H1 (cell line): ENCODE measurements at regions not wholly inside any gene's neighbourhood (a gene's known extent, or its start where the extent isn't known, plus 50 kb on each side); places are given as distances from the start of the nearest gene placed in this dataset.

Experiments used
- CTCF ChIA-PET: fragments of 300-600 bp; sonication (Branson Sonifier 250); formaldehyde crosslinking; loops from one replicate; lab custom pipeline; 2021; ENCODE audit not compliant: partially characterized antibody; lab: Charles Lee
- POLR2A ChIA-PET: fragments of 300-600 bp; sonication (Branson Sonifier 250); formaldehyde crosslinking; loops from one replicate; lab custom pipeline; 2021; ENCODE audit warnings: inconsistent platforms; ENCODE audit not compliant: partially characterized antibody; lab: Charles Lee
- DNase-seq, 2 experiments: peaks; one replicate each; pipeline versions ENCODE4 v3.0.0 to v3.0.0-alpha.2; 2010 to 2022; ENCODE audit warnings: low spot score in 2 of 2, low read depth in 1 of 2, mixed read lengths in 1 of 2
- FAIRE-seq: peaks from 2 replicates; lab custom pipeline; 2011; peaks lifted over from hg19 to GRCh38; lab: Jason Lieb, UNC
- H2AFZ ChIP-seq: 2 replicates; pipeline ENCODE4 v1.8.1; 2012; ENCODE audit warnings: low read length, inconsistent platforms
- H2AK5ac ChIP-seq: 2 replicates; pipeline ENCODE4 v1.6.1; 2013; ENCODE audit warnings: low read depth, low read length
- H2BK120ac ChIP-seq: replicated peaks from 2 replicates; pipeline ENCODE3; 2013; ENCODE audit warnings: low read depth, low read length, inconsistent platforms
- H2BK12ac ChIP-seq: 2 replicates; pipeline ENCODE4 v1.6.1; 2013; ENCODE audit warnings: low read depth, low read length
- H2BK15ac ChIP-seq: 2 replicates; pipeline ENCODE4 v1.6.1; 2013; ENCODE audit warnings: low read length
- H2BK20ac ChIP-seq: 2 replicates; pipeline ENCODE4 v1.6.1; 2013; ENCODE audit warnings: low read length
- H2BK5ac ChIP-seq: 2 replicates; pipeline ENCODE4 v1.6.1; 2013; ENCODE audit warnings: low read depth, low read length
- H3K14ac ChIP-seq: 2 replicates; pipeline ENCODE4 v1.6.1; 2013; ENCODE audit warnings: inconsistent platforms; ENCODE audit not compliant: insufficient read length
- H3K18ac ChIP-seq: 2 replicates; pipeline ENCODE4 v1.6.1; 2013; ENCODE audit warnings: low read length; ENCODE audit errors: extremely low read depth
- H3K23ac ChIP-seq: 2 replicates; pipeline ENCODE4 v1.6.1; 2013; ENCODE audit warnings: inconsistent platforms; ENCODE audit not compliant: insufficient read length
- H3K23me2 ChIP-seq: 2 replicates; pipeline ENCODE4 v1.6.1; 2013; ENCODE audit warnings: low read depth, low read length
- H3K27ac ChIP-seq: 2 replicates; pipeline ENCODE4 v1.6.1; 2011; ENCODE audit warnings: low read depth, low read length, inconsistent platforms
- H3K27me3 ChIP-seq, 4 experiments: replicated peaks in 1 of 4; 1 replicate in 1 of 4; 2 replicates in 3 of 4; pipeline versions ENCODE4 v1.6.1 to v1.8.1; 2011 to 2013; ENCODE audit warnings: low read length in 3 of 4, mild to moderate bottlenecking in 3 of 4, inconsistent platforms in 2 of 4, mixed read lengths in 2 of 4, moderate library complexity in 1 of 4; ENCODE audit not compliant: control insufficient read depth in 3 of 4, insufficient read depth in 3 of 4; ENCODE audit errors: extremely low read depth in 1 of 4
- H3K36me3 ChIP-seq, 4 experiments: 2 replicates each; pipeline versions ENCODE4 v1.6.1 to v1.8.1; 2011 to 2013; ENCODE audit warnings: mild to moderate bottlenecking in 4 of 4, low read length in 3 of 4, moderate library complexity in 2 of 4, control low read depth in 1 of 4, inconsistent platforms in 1 of 4; ENCODE audit not compliant: insufficient read depth in 4 of 4, control insufficient read depth in 2 of 4
- H3K4ac ChIP-seq: replicated peaks from 2 replicates; pipeline ENCODE3; 2013; ENCODE audit warnings: low read length, low read depth, mixed read lengths, inconsistent platforms; ENCODE audit not compliant: insufficient read length
- H3K4me1 ChIP-seq, 4 experiments: replicated peaks in 1 of 4; 1 replicate in 1 of 4; 2 replicates in 3 of 4; pipeline versions ENCODE4 v1.6.1 to v1.8.1; 2011 to 2013; ENCODE audit warnings: low read length in 3 of 4, inconsistent platforms in 2 of 4, mixed read lengths in 1 of 4; ENCODE audit not compliant: insufficient read depth in 4 of 4, control insufficient read depth in 3 of 4
- H3K4me2 ChIP-seq, 2 experiments: 2 replicates each; pipeline versions ENCODE4 v1.6.1 to v1.8.1; 2011 to 2013; ENCODE audit warnings: low read depth in 2 of 2, low read length in 2 of 2, control low read depth in 1 of 2, inconsistent platforms in 1 of 2, mild to moderate bottlenecking in 1 of 2; ENCODE audit not compliant: insufficient read depth in 1 of 2
- H3K4me3 ChIP-seq, 4 experiments: fragments of 200-600, 300-600 bp in 1 of 4; sonication (generic), shearing (Covaris generic), sonication (Bioruptor Twin) in 1 of 4; 2 replicates each; pipeline versions ENCODE4 v1.5.1 to v1.8.1; 2011 to 2016; ENCODE audit warnings: low read length in 4 of 4, low read depth in 3 of 4, control low read depth in 2 of 4, inconsistent platforms in 2 of 4, mild to moderate bottlenecking in 2 of 4, mixed read lengths in 1 of 4, moderate library complexity in 1 of 4; ENCODE audit not compliant: insufficient read depth in 2 of 4; ENCODE audit errors: extremely low read depth in 1 of 4
- H3K56ac ChIP-seq: replicated peaks from 2 replicates; pipeline ENCODE3; 2013; ENCODE audit warnings: low read depth, mild to moderate bottlenecking, mixed read lengths, low read length, inconsistent platforms; ENCODE audit not compliant: insufficient read length
- H3K79me1 ChIP-seq: 2 replicates; pipeline ENCODE4 v1.6.1; 2013; ENCODE audit warnings: low read depth, low read length, control low read depth
- H3K79me2 ChIP-seq, 2 experiments: 2 replicates each; pipeline versions ENCODE4 v1.6.1 to v1.8.1; 2012 to 2013; ENCODE audit warnings: low read length in 2 of 2, mild to moderate bottlenecking in 2 of 2, inconsistent platforms in 1 of 2; ENCODE audit not compliant: insufficient read depth in 2 of 2, control insufficient read depth in 1 of 2
- H3K9ac ChIP-seq, 4 experiments: replicated peaks in 1 of 4; 1 replicate in 1 of 4; 2 replicates in 3 of 4; pipeline versions ENCODE4 v1.6.1 to v1.8.1; 2011 to 2013; ENCODE audit warnings: low read depth in 3 of 4, low read length in 3 of 4, control low read depth in 2 of 4, mild to moderate bottlenecking in 2 of 4, moderate library complexity in 2 of 4, inconsistent platforms in 1 of 4; ENCODE audit errors: extremely low read depth in 1 of 4
- H3K9me3 ChIP-seq, 2 experiments: 2 replicates each; pipeline versions ENCODE4 v1.6.1 to v1.8.1; 2012 to 2013; ENCODE audit warnings: mild to moderate bottlenecking in 2 of 2, moderate library complexity in 2 of 2, control low read depth in 1 of 2, inconsistent platforms in 1 of 2, low read depth in 1 of 2, low read length in 1 of 2, mixed read lengths in 1 of 2; ENCODE audit not compliant: insufficient read depth in 2 of 2
- H4K20me1 ChIP-seq, 2 experiments: replicated peaks in 1 of 2; 2 replicates each; pipeline versions ENCODE3 to v1.8.1; 2011 to 2013; ENCODE audit warnings: inconsistent platforms in 2 of 2, low read length in 2 of 2, mild to moderate bottlenecking in 1 of 2; ENCODE audit not compliant: insufficient read depth in 2 of 2, control insufficient read depth in 1 of 2
- H4K5ac ChIP-seq: 2 replicates; pipeline ENCODE4 v1.6.1; 2013; ENCODE audit warnings: low read length, low read depth, mixed read lengths, inconsistent platforms; ENCODE audit not compliant: insufficient read length
- H4K8ac ChIP-seq: 2 replicates; pipeline ENCODE4 v1.8.0; 2013; ENCODE audit warnings: mild to moderate bottlenecking, moderate library complexity, low read length, inconsistent platforms; ENCODE audit not compliant: insufficient read depth; ENCODE audit errors: extremely low read depth
- H4K91ac ChIP-seq: replicated peaks from 2 replicates; pipeline ENCODE3; 2013; ENCODE audit warnings: low read length, mixed read lengths, inconsistent platforms; ENCODE audit not compliant: insufficient read length
- ASH2L ChIP-seq: fragments of 200-600, 300-600 bp; sonication (generic); IDR thresholded peaks from one replicate; pipeline ENCODE4 v1.7.1; 2017; ENCODE audit warnings: low read length
- CBX5 ChIP-seq: fragments of 300-800, 300-1000 bp; sonication (generic); IDR thresholded peaks from 2 replicates; pipeline ENCODE4 v1.7.1; 2016; ENCODE audit warnings: antibody characterized with exemption, low read length, low read depth
- CHD2 ChIP-seq: IDR thresholded peaks from 2 replicates; pipeline ENCODE4 v1.6.1; 2012; ENCODE audit warnings: low read length, improper control_type of control experiment
- GABPA ChIP-seq: IDR thresholded peaks from 2 replicates; pipeline ENCODE4 v1.6.1; 2011; ENCODE audit warnings: mild to moderate bottlenecking, low read length, moderate library complexity, borderline replicate concordance; ENCODE audit not compliant: insufficient read depth
- GTF2F1 ChIP-seq: IDR thresholded peaks from 2 replicates; pipeline ENCODE4 v1.6.1; 2012; ENCODE audit warnings: low read depth, low read length, improper control_type of control experiment, borderline replicate concordance
- HDAC2 ChIP-seq, 2 experiments: fragments of 300-600 bp in 1 of 2; sonication (generic) in 1 of 2; IDR thresholded peaks; 2 replicates each; pipeline ENCODE4 v1.6.1; 2011 to 2012; ENCODE audit warnings: low read depth in 2 of 2, low read length in 2 of 2, mild to moderate bottlenecking in 2 of 2, moderate library complexity in 2 of 2, borderline replicate concordance in 1 of 2, inconsistent platforms in 1 of 2
- JUND ChIP-seq: IDR thresholded peaks from 2 replicates; pipeline ENCODE4 v1.6.1; 2011; ENCODE audit warnings: mild to moderate bottlenecking, improper control_type of control experiment, low read length
- KDM1A ChIP-seq: fragments of 200-600, 300-600 bp; sonication (generic); IDR thresholded peaks from 2 replicates; pipeline ENCODE4 v1.7.1; 2016; ENCODE audit warnings: mild to moderate bottlenecking, low read length, borderline replicate concordance
- KDM5A ChIP-seq: fragments of 200-600 bp; IDR thresholded peaks from 2 replicates; pipeline ENCODE4 v1.7.1; 2012; ENCODE audit warnings: mild to moderate bottlenecking, low read length, inconsistent platforms, mixed read lengths
- MAFK ChIP-seq: IDR thresholded peaks from 2 replicates; pipeline ENCODE4 v1.6.1; 2012; ENCODE audit warnings: low read depth, mild to moderate bottlenecking, improper control_type of control experiment, low read length
- POLR2A ChIP-seq, 2 experiments: IDR thresholded peaks; 1 replicate in 1 of 2; 2 replicates in 1 of 2; pipeline ENCODE4 v1.6.1; 2011; ENCODE audit warnings: low read depth in 2 of 2, low read length in 2 of 2, mild to moderate bottlenecking in 2 of 2; ENCODE audit errors: control extremely low read depth in 1 of 2
- RBBP5 ChIP-seq: IDR thresholded peaks from 2 replicates; pipeline ENCODE4 v1.7.1; 2012; ENCODE audit warnings: low read depth, mild to moderate bottlenecking, inconsistent platforms, low read length, moderate library complexity, borderline replicate concordance
- SRF ChIP-seq: IDR thresholded peaks from 2 replicates; pipeline ENCODE4 v1.6.1; 2011; ENCODE audit warnings: mild to moderate bottlenecking, low read depth, low read length, moderate library complexity
- WGBS, 2 experiments: shearing (Covaris generic) in 1 of 2; methylation state at CpG; one replicate each; pipeline versions ENCODE4 v1.1.6 to v1.1.7; 2013 to 2015; ENCODE audit warnings: low lambda C conversion rate in 2 of 2, mixed read lengths in 2 of 2, inconsistent platforms in 1 of 2, low coverage in 1 of 2, missing lambda C conversion rate in 1 of 2; ENCODE audit not compliant: insufficient replicate concordance in 2 of 2, insufficient coverage in 1 of 2, insufficient read length in 1 of 2; ENCODE audit errors: extremely low coverage in 1 of 2, missing lambda C conversion rate in 1 of 2; 5-methylcytosine and 5-hydroxymethylcytosine counted together
- TF ChIP-seq, protein P1 (sequence below): IDR thresholded peaks from 2 replicates; pipeline ENCODE4 v1.6.1; 2012; ENCODE audit warnings: inconsistent platforms

GRCh38 chr4:124123721-124124120 lies 588.8 kb downstream of the ANKRD50 start:
- Histone ChIP-seq H3K23ac (no peak overlapping the region), H3K56ac (no peak overlapping the region), H2BK15ac (no peak overlapping the region), H3K36me3 (no peaks in the 10 kb centered on the region), H2BK20ac (no peak overlapping the region), H2BK120ac (no peak overlapping the region), H4K8ac (no peak overlapping the region), H4K5ac (no peak overlapping the region), H3K4me1 (no peaks in the 10 kb centered on the region), H2BK12ac (no peak overlapping the region), H3K4ac (no peak overlapping the region), H3K79me1 (no peaks in the 10 kb centered on the region), H4K91ac (no peak overlapping the region), H3K27ac (no peak overlapping the region), H3K14ac (no peak overlapping the region), H3K4me2 (no peak overlapping the region), H3K9ac (no peak overlapping the region), H2AFZ (no peak overlapping the region), H3K4me3 (no peak overlapping the region), H3K18ac (no peak overlapping the region), H3K9me3 (no peaks in the 10 kb centered on the region), H4K20me1 (no peaks in the 10 kb centered on the region), H3K79me2 (no peaks in the 10 kb centered on the region), H2BK5ac (no peak overlapping the region), H3K23me2 (no peaks in the 10 kb centered on the region), H3K27me3 (no peaks in the 10 kb centered on the region), H2AK5ac (no peak overlapping the region)
- CTCF ChIA-PET = no interaction called here
- FAIRE-seq = no peak
- POLR2A ChIA-PET = no interaction called here
- no peak for DNase-seq
- 95% methylated on average over 1 of the region's 1 CpG; no CpG with 5 or more reads in 1 of the 2 experiments for WGBS, 2 experiments
- TF ChIP-seq SRF = no peak
- no peak for TF ChIP-seq KDM5A
- no peak for TF ChIP-seq CHD2
- TF ChIP-seq GABPA = no peak
- TF ChIP-seq MAFK = no peak
- TF ChIP-seq HDAC2 (IDR thresholded peaks at IDR 0.05; ENCODE audit: borderline replicate concordance in 1 of 2, low read depth in 2 of 2, low read length in 2 of 2) = no peak
- TF ChIP-seq ASH2L = no peak
- TF ChIP-seq, protein P1, sequence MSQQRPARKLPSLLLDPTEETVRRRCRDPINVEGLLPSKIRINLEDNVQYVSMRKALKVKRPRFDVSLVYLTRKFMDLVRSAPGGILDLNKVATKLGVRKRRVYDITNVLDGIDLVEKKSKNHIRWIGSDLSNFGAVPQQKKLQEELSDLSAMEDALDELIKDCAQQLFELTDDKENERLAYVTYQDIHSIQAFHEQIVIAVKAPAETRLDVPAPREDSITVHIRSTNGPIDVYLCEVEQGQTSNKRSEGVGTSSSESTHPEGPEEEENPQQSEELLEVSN = no peak
- no peak for TF ChIP-seq KDM1A
- no peak for TF ChIP-seq JUND
- no peak for TF ChIP-seq RBBP5
- TF ChIP-seq CBX5 = no peak
- no peak for TF ChIP-seq GTF2F1
- TF ChIP-seq POLR2A (IDR thresholded peaks at IDR 0.05; ENCODE audit: control extremely low read depth in 1 of 2, low read depth in 2 of 2, low read length in 2 of 2) = no peak
